ENCODE measurements at regions not wholly inside any gene's neighbourhood (a gene's known extent, or its start where the extent isn't known, plus 50 kb on each side); places are given as distances from the start of the nearest gene placed in this dataset.

GRCh38 chr12:13450231-13451080 is 253.9 kb downstream of the EMP1 start:
- Histone ChIP-seq H3K4me1 (no peaks in the 10 kb centered on the region), H3K36me3 (ENCODE audit: insufficient read depth in 1 of 2, low read depth in 1 of 2) (no peaks in the 10 kb centered on the region), H3K27me3 (ENCODE audit: insufficient read depth in 3 of 3, low read length in 2 of 3) (no peaks in the 10 kb centered on the region), H3K9me3 (peaks cover 4% of the 10 kb centered on the region), H3K27ac (no peak overlapping the region), H3K4me3 (no peak overlapping the region)
- 59 to 85% (median 67%) methylated on average over 2 of the region's 2 CpGs for WGBS, 3 donors
- no peak for TF ChIP-seq CTCF (IDR thresholded peaks at IDR 0.05)
- intact Hi-C loops (cut with DNase I), result no loop called here
- DNase-seq, result no peak
- ATAC-seq, result no peak

- TF ChIP-seq CTCF (IDR thresholded peaks at IDR 0.05), result no peak
- H3K4me3 ChIP-seq, result no peak overlapping the region
- WGBS, 3 donors, result 87 to 91% (median 87%) methylated on average over 4 of the region's 4 CpGs
Measured at GRCh38 chr12:13444076-13444475, 247.6 kb downstream of the EMP1 start.

GRCh38 chr12:13443498-13443897 is 247.0 kb downstream of the EMP1 start:
- DNase-seq (peak; percentile 52 to 67), ATAC-seq (peak in 3 of 4 donors; percentile 37 to 71 (median 55))
- H3K36me3 ChIP-seq (ENCODE audit: insufficient read depth in 1 of 2, low read depth in 1 of 2), result no peaks in the 10 kb centered on the region
- H3K27ac ChIP-seq, result no peak overlapping the region
- H3K9me3 ChIP-seq, result peaks cover 4% of the 10 kb centered on the region
- intact Hi-C loops (cut with DNase I), result no loop called here
- H3K4me1 ChIP-seq, result no peaks in the 10 kb centered on the region
- peaks cover 0 to 1% (median under 1%) of the 10 kb centered on the region in 3 donors for H3K27me3 ChIP-seq (ENCODE audit: insufficient read depth in 3 of 3, low read length in 2 of 3)
- no peak overlapping the region for H3K4me3 ChIP-seq
- no peak for TF ChIP-seq CTCF (IDR thresholded peaks at IDR 0.05)

More at GRCh38 chr12:13444076-13444475, 247.6 kb downstream of the EMP1 start:
- no peaks in the 10 kb centered on the region for H3K27me3 ChIP-seq (ENCODE audit: insufficient read depth in 3 of 3, low read length in 2 of 3)
- no peaks in the 10 kb centered on the region for H3K4me1 ChIP-seq
- DNase-seq, result no peak
- peaks cover 4% of the 10 kb centered on the region for H3K9me3 ChIP-seq
- H3K27ac ChIP-seq, result no peak overlapping the region
- ATAC-seq, result no peak
- intact Hi-C loops (cut with DNase I), result no loop called here
- no peaks in the 10 kb centered on the region for H3K36me3 ChIP-seq (ENCODE audit: insufficient read depth in 1 of 2, low read depth in 1 of 2)

- Histone ChIP-seq H3K4me3 (no peak overlapping the region), H3K27me3 (ENCODE audit: insufficient read depth in 3 of 3, low read length in 2 of 3) (peaks cover 0 to 4% (median 1%) of the 10 kb centered on the region in 3 donors), H3K4me1 (no peaks in the 10 kb centered on the region), H3K36me3 (ENCODE audit: insufficient read depth in 1 of 2, low read depth in 1 of 2) (no peaks in the 10 kb centered on the region), H3K27ac (no peak overlapping the region), H3K9me3 (peaks cover 4% of the 10 kb centered on the region)
- TF ChIP-seq CTCF (IDR thresholded peaks at IDR 0.05), result no peak
- 32 to 38% (median 34%) methylated on average over 2 of the region's 2 CpGs for WGBS, 3 donors
- DNase-seq (no peak), ATAC-seq (no peak)
- intact Hi-C loops (cut with DNase I), result no loop called here
Measured at GRCh38 chr12:13443028-13443427, 246.5 kb downstream of the EMP1 start.
